VCaP (cell line): ENCODE measurements at regions not wholly inside any gene's neighbourhood (a gene's known extent, or its start where the extent isn't known, plus 50 kb on each side); places are given as distances from the start of the nearest gene placed in this dataset.

Experiments used
- H3K27ac ChIP-seq: fragments of 450-650 bp; 2 replicates; pipeline ENCODE4 v1.5.1; 2017
- CTCF ChIP-seq: fragments of 450-650 bp; conservative IDR thresholded peaks from 2 replicates; pipeline ENCODE4 v1.5.1; 2017; ENCODE audit warnings: mild to moderate bottlenecking, moderate library complexity

GRCh38 chr6:151701911-151702562 is 105.4 kb upstream of the ESR1 start:
- no peak overlapping the region for H3K27ac ChIP-seq
- TF ChIP-seq CTCF: no peak

GRCh38 chr6:151702851-151703658 is 104.4 kb upstream of the ESR1 start:
- H3K27ac ChIP-seq: no peak overlapping the region
- TF ChIP-seq CTCF: no peak

- no peak overlapping the region for H3K27ac ChIP-seq
- TF ChIP-seq CTCF: no peak
Measured at GRCh38 chr6:151704383-151704782, 103.1 kb upstream of the ESR1 start.

GRCh38 chr6:151705993-151706733 is 101.3 kb upstream of the ESR1 start:
- no peak overlapping the region for H3K27ac ChIP-seq
- TF ChIP-seq CTCF: no peak

- no peak for TF ChIP-seq CTCF
- H3K27ac ChIP-seq: no peak overlapping the region
Measured at GRCh38 chr6:151709329-151709728, 98.2 kb upstream of the ESR1 start.

GRCh38 chr6:151716526-151716932 is 91.0 kb upstream of the ESR1 start:
- no peak overlapping the region; the same call in 1 of the 2 replicates for H3K27ac ChIP-seq
- TF ChIP-seq CTCF: no peak

GRCh38 chr6:151719070-151719469 is 88.4 kb upstream of the ESR1 start:
- no peak overlapping the region for H3K27ac ChIP-seq
- no peak for TF ChIP-seq CTCF
